ENCODE measurements at regions not wholly inside any gene's neighbourhood (a gene's known extent, or its start where the extent isn't known, plus 50 kb on each side); places are given as distances from the start of the nearest gene placed in this dataset.

DNA sequence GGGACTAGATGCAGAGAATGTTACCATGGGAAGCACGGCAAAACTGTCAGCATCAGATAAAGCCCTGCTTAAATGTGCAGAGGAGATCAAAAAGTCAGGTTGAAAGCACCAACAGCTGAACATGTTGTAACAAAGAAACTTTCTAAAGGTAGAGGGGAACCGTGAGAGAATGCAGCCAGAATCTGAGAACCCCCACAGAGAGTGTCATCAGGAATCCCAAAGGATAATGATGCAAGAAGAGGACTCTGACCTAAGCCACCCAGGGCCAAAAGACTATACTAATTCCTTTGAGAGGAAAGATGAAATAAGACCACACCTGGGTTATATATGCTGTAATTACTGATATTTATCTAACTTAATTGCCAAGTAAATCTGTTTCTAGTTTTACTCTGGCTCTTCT, 116.6 kb downstream of the PCSK1 start:
- peaks cover 0 to 3% of the 10 kb centered on the region in 2 donors for H3K4me1 ChIP-seq (ENCODE audit: control insufficient read depth in 1 of 2, insufficient read depth in 2 of 2, low read length in 2 of 2)
- no peak overlapping the region for H3K4me2 ChIP-seq (replicated peaks; ENCODE audit: extremely low read depth, low read length, poor library complexity, severe bottlenecking)
- Mint-ChIP-seq H3K27me3 (ENCODE audit: low read depth in 3 of 3) (no peaks in the 10 kb centered on the region), H3K4me1 (peaks cover 12% of the 10 kb centered on the region), H3K9me3 (peaks cover 0 to 8% (median 3%) of the 10 kb centered on the region in 7 donors), H3K36me3 (no peaks in the 10 kb centered on the region), H3K27ac (peak overlapping the region in 1 of 7 donors; percentile 3), H3K4me3 (no peak overlapping the region)
- H3K4me3 ChIP-seq (replicated peaks in 1 of 3; ENCODE audit: low read depth in 2 of 3, low read length in 3 of 3), result no peak overlapping the region
- intact Hi-C loops (cut with micrococcal nuclease), result no loop called here
- no peaks in the 10 kb centered on the region for H3K79me2 ChIP-seq (ENCODE audit: insufficient read depth, low read length)
- 100% methylated on average over 1 of the region's 2 CpGs for WGBS (ENCODE audit: insufficient coverage)
- no peak for DNase-seq
- no peaks in the 10 kb centered on the region for H3K9me3 ChIP-seq (replicated peaks in 1 of 2; ENCODE audit: control insufficient read depth in 1 of 2, insufficient read depth in 1 of 2, low read length in 2 of 2)
- no peaks in the 10 kb centered on the region for H3K36me3 ChIP-seq (replicated peaks in 1 of 2; ENCODE audit: control insufficient read depth in 1 of 2, insufficient read depth in 2 of 2, low read length in 2 of 2)
- H4K20me1 ChIP-seq (ENCODE audit: insufficient read depth, low read length), result no peaks in the 10 kb centered on the region
- no peaks in the 10 kb centered on the region for H3K27me3 ChIP-seq (ENCODE audit: control insufficient read depth in 2 of 2, insufficient read depth in 2 of 2, low read length in 2 of 2)
- no peak overlapping the region for H3K9ac ChIP-seq (ENCODE audit: insufficient read depth, low read length, poor library complexity, severe bottlenecking)
- TF ChIP-seq, protein P1, sequence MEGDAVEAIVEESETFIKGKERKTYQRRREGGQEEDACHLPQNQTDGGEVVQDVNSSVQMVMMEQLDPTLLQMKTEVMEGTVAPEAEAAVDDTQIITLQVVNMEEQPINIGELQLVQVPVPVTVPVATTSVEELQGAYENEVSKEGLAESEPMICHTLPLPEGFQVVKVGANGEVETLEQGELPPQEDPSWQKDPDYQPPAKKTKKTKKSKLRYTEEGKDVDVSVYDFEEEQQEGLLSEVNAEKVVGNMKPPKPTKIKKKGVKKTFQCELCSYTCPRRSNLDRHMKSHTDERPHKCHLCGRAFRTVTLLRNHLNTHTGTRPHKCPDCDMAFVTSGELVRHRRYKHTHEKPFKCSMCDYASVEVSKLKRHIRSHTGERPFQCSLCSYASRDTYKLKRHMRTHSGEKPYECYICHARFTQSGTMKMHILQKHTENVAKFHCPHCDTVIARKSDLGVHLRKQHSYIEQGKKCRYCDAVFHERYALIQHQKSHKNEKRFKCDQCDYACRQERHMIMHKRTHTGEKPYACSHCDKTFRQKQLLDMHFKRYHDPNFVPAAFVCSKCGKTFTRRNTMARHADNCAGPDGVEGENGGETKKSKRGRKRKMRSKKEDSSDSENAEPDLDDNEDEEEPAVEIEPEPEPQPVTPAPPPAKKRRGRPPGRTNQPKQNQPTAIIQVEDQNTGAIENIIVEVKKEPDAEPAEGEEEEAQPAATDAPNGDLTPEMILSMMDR (IDR thresholded peaks at IDR 0.05), result no peak
- no peak overlapping the region for H2AFZ ChIP-seq (ENCODE audit: insufficient read depth, low read depth, low read length, poor library complexity, severe bottlenecking)
- no peak overlapping the region for H3K27ac ChIP-seq (ENCODE audit: low read depth in 1 of 2, low read length in 2 of 2)

DNA sequence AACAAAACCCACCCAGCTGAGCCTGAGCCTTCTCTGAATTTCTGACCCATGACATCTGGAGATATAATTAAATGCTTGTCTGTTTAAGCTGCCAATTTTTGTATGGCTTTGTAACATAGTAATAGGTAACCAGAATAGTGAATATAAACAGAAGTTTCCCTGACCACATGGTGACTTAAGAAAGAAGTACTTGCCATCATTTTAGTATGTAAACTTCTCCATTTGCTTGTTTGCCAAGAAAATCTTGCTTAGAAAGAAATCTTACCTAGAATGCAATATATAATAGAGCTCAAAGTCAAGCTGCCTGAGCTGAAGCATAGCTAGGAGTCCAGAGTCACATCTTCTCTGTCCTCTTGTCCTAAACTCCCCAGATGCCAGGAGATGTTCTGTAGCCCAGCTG, 117.0 kb downstream of the PCSK1 start:
- DNase-seq, result no peak
- peaks cover 0 to 3% of the 10 kb centered on the region in 2 donors for H3K36me3 Mint-ChIP-seq
- no peaks in the 10 kb centered on the region for H3K27me3 Mint-ChIP-seq (ENCODE audit: low read depth in 3 of 3)
- Histone ChIP-seq H3K27me3 (ENCODE audit: control insufficient read depth in 2 of 2, insufficient read depth in 2 of 2, low read length in 2 of 2) (no peaks in the 10 kb centered on the region), H3K9ac (ENCODE audit: insufficient read depth, low read length, poor library complexity, severe bottlenecking) (no peak overlapping the region), H4K20me1 (ENCODE audit: insufficient read depth, low read length) (no peaks in the 10 kb centered on the region), H3K27ac (ENCODE audit: low read depth in 1 of 2, low read length in 2 of 2) (no peak overlapping the region), H3K4me1 (ENCODE audit: control insufficient read depth in 1 of 2, insufficient read depth in 2 of 2, low read length in 2 of 2) (peaks cover 0 to 3% of the 10 kb centered on the region in 2 donors), H3K4me2 (replicated peaks; ENCODE audit: extremely low read depth, low read length, poor library complexity, severe bottlenecking) (no peak overlapping the region), H3K4me3 (replicated peaks in 1 of 3; ENCODE audit: low read depth in 2 of 3, low read length in 3 of 3) (no peak overlapping the region), H2AFZ (ENCODE audit: insufficient read depth, low read depth, low read length, poor library complexity, severe bottlenecking) (no peak overlapping the region), H3K36me3 (replicated peaks in 1 of 2; ENCODE audit: control insufficient read depth in 1 of 2, insufficient read depth in 2 of 2, low read length in 2 of 2) (no peaks in the 10 kb centered on the region), H3K9me3 (replicated peaks in 1 of 2; ENCODE audit: control insufficient read depth in 1 of 2, insufficient read depth in 1 of 2, low read length in 2 of 2) (peaks cover 0 to 4% of the 10 kb centered on the region in 2 donors), H3K79me2 (ENCODE audit: insufficient read depth, low read length) (no peaks in the 10 kb centered on the region)
- intact Hi-C loops (cut with micrococcal nuclease), result no loop called here
- H3K4me1 Mint-ChIP-seq, result peaks cover 12% of the 10 kb centered on the region
- TF ChIP-seq, protein P1 (IDR thresholded peaks at IDR 0.05), result no peak
- H3K27ac Mint-ChIP-seq, result peak overlapping the region in 3 of 7 donors; percentile 31 to 58 (median 37)
- peaks cover 2 to 11% (median 5%) of the 10 kb centered on the region in 7 donors for H3K9me3 Mint-ChIP-seq
- H3K4me3 Mint-ChIP-seq, result no peak overlapping the region
